K562 (cell line): ENCODE measurements at regions not wholly inside any gene's neighbourhood (a gene's known extent, or its start where the extent isn't known, plus 50 kb on each side); places are given as distances from the start of the nearest gene placed in this dataset.

Experiments
- CTBP1 ChIP-seq: fragments of 450-650 bp; IDR thresholded peaks from 2 replicates; pipeline ENCODE4 v1.6.1; 2016; ENCODE audit warnings: borderline replicate concordance
- DIDO1 ChIP-seq: fragments of 450-650 bp; IDR thresholded peaks from 2 replicates; pipeline ENCODE4 v1.6.1; 2016; ENCODE audit warnings: low read depth, missing biosample characterization, missing genetic modification characterization
- DNMT1 ChIP-seq: fragments of 450-650 bp; IDR thresholded peaks from 2 replicates; pipeline ENCODE4 v1.6.1; 2016; ENCODE audit warnings: antibody characterized with exemption, mild to moderate bottlenecking
- HMGN3 ChIP-seq: IDR thresholded peaks from 2 replicates; pipeline ENCODE4 v1.6.1; 2011; ENCODE audit warnings: borderline replicate concordance, low read depth, mild to moderate bottlenecking, mixed read lengths, low read length; ENCODE audit not compliant: insufficient read length; ENCODE audit errors: extremely low read depth
- ILK ChIP-seq: fragments of 450-650 bp; IDR thresholded peaks from 2 replicates; pipeline ENCODE4 v1.6.1; 2016; ENCODE audit warnings: missing genetic modification characterization, low read depth, mild to moderate bottlenecking, missing compliant biosample characterization, moderate library complexity, borderline replicate concordance
- IRF2 ChIP-seq: sonication (generic); formaldehyde crosslinking; IDR thresholded peaks from 2 replicates; pipeline ENCODE4 v1.8.1; 2022; ENCODE audit warnings: mild to moderate bottlenecking, missing genetic modification reagents
- KAT2B ChIP-seq: IDR thresholded peaks from one replicate; pipeline ENCODE4 v1.6.1; 2012; ENCODE audit warnings: low read depth, mild to moderate bottlenecking, control low read depth, inconsistent platforms, low read length, moderate library complexity
- KAT8 ChIP-seq: fragments of 450-650 bp; IDR thresholded peaks from 2 replicates; pipeline ENCODE4 v1.6.1; 2016; ENCODE audit warnings: low read depth, mild to moderate bottlenecking
- MED1 ChIP-seq: sonication (generic); formaldehyde crosslinking; IDR thresholded peaks from 2 replicates; pipeline ENCODE4 v1.8.1; 2023; ENCODE audit warnings: missing genetic modification reagents, borderline replicate concordance
- NCOA2 ChIP-seq, 2 experiments: fragments of 450-650 bp; IDR thresholded peaks; 2 replicates each; pipeline ENCODE4 v1.6.1; 2018; ENCODE audit warnings: mild to moderate bottlenecking in 2 of 2, moderate library complexity in 1 of 2; ENCODE audit not compliant: partially characterized antibody in 2 of 2
- PHB ChIP-seq: fragments of 250-450 bp; sonication (Bioruptor Pico); IDR thresholded peaks from 2 replicates; pipeline ENCODE4 v1.5.0; 2021
- RFX1 ChIP-seq: fragments of 450-650 bp; IDR thresholded peaks from 2 replicates; pipeline ENCODE4 v1.6.1; 2016; ENCODE audit warnings: mild to moderate bottlenecking, moderate library complexity
- RFX5 ChIP-seq: IDR thresholded peaks from 2 replicates; pipeline ENCODE4 v1.6.1; 2011; ENCODE audit warnings: low read depth, mild to moderate bottlenecking, improper control_type of control experiment, low read length
- TCFL5 ChIP-seq: fragments of 250-450 bp; sonication (Bioruptor Pico); conservative IDR thresholded peaks from 2 replicates; pipeline ENCODE4 v1.6.1; 2021; ENCODE audit warnings: mild to moderate bottlenecking, moderate library complexity, matching md5 sums
- ZNF133 ChIP-seq: fragments of 250-450 bp; sonication (Bioruptor Pico); IDR thresholded peaks from 2 replicates; pipeline ENCODE4 v1.4.0; 2020; ENCODE audit warnings: mild to moderate bottlenecking
- TF ChIP-seq, protein P1 (sequence below), 2 experiments: fragments of 450-650 bp in 1 of 2; sonication (generic) in 1 of 2; formaldehyde crosslinking in 1 of 2; IDR thresholded peaks in 1 of 2; conservative IDR thresholded peaks in 1 of 2; 2 replicates each; pipeline versions ENCODE4 v1.6.1 to v1.8.1; 2016 to 2023; ENCODE audit warnings: mild to moderate bottlenecking in 2 of 2, moderate library complexity in 2 of 2, inconsistent platforms in 1 of 2, missing genetic modification reagents in 1 of 2
- TF ChIP-seq, protein P2 (sequence below): fragments of 450-650 bp; formaldehyde crosslinking; IDR thresholded peaks from 2 replicates; pipeline ENCODE4 v1.4.0; 2020; ENCODE audit warnings: mild to moderate bottlenecking, moderate library complexity
- TF ChIP-seq, protein P3 (sequence below): fragments of 250-450 bp; sonication (Bioruptor Pico); IDR thresholded peaks from 2 replicates; pipeline ENCODE4 v1.4.0; 2020; ENCODE audit warnings: mild to moderate bottlenecking, moderate library complexity
- TF ChIP-seq, protein P4 (sequence below), 2 experiments: IDR thresholded peaks in 1 of 2; conservative IDR thresholded peaks in 1 of 2; 2 replicates each; pipeline ENCODE4 v1.6.1; 2016; ENCODE audit warnings: low read depth in 2 of 2, mild to moderate bottlenecking in 1 of 2, missing compliant biosample characterization in 1 of 2, missing genetic modification characterization in 1 of 2, moderate library complexity in 1 of 2

DNA sequence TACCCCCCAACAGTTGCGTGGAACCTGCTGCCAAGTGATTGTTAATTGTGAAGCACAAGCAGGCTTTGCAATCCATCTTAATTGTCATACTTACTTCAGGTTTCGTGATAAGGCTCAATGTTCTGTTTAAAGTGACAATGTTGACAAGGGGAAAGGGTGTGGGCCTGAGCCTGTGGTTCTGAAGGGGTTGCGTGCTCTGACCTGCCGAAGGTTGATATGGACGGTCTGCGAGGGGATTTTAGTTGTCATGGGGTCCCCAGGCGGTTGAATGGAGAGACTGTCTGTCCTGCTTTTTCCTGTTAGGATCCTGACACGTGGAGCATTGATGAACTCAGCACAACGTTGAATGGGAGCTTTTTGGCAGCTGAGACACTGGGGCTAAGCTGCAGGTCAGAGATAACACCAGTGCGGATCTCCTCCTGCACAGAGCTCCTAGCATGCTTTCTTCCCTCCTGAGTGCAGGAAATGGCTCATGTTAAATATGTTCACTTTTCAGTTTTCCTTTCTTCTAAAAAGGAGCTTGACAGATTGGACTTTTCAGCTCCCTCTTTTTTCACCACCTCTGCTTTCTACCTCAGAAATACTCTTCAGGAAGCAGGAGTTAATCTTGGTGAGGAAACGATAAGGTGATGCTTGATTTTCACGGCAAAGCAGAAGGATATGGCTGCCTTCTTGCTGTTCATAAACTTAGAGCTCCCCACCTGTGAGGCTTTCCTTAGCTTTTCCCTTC is 62.9 kb upstream of the ZEB2 start (continued):
- TF ChIP-seq ILK (peak; percentile 69; the same call in 1 of the 2 replicates), DNMT1 (no peak), IRF2 (no peak), ZNF133 (no peak), KAT2B (no peak), RFX1 (peak; percentile 65), PHB (no peak), RFX5 (no peak), TCFL5 (CRISPR knock-in tag) (0 out of 2 replicates have a peak, but pooled peaks have one; percentile 2), KAT8 (no peak), DIDO1 (no peak; the same call in 1 of the 2 replicates), MED1 (no peak), CTBP1 (peak; percentile 93), NCOA2 (IDR thresholded peaks at IDR 0.05; ENCODE audit: partially characterized antibody in 2 of 2) (peak; percentile 79 to 89), HMGN3 (peak; percentile 92)
- TF ChIP-seq, protein P1, sequence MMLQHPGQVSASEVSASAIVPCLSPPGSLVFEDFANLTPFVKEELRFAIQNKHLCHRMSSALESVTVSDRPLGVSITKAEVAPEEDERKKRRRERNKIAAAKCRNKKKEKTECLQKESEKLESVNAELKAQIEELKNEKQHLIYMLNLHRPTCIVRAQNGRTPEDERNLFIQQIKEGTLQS (IDR thresholded peaks at IDR 0.05): peak; percentile 74
- TF ChIP-seq, protein P1 (CRISPR knock-in tag; conservative IDR thresholded peaks at IDR 0.05): peak; percentile 86; the same call in 1 of the 2 replicates
- TF ChIP-seq, protein P2, sequence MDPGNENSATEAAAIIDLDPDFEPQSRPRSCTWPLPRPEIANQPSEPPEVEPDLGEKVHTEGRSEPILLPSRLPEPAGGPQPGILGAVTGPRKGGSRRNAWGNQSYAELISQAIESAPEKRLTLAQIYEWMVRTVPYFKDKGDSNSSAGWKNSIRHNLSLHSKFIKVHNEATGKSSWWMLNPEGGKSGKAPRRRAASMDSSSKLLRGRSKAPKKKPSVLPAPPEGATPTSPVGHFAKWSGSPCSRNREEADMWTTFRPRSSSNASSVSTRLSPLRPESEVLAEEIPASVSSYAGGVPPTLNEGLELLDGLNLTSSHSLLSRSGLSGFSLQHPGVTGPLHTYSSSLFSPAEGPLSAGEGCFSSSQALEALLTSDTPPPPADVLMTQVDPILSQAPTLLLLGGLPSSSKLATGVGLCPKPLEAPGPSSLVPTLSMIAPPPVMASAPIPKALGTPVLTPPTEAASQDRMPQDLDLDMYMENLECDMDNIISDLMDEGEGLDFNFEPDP (CRISPR knock-in tag): no peak
- TF ChIP-seq, protein P3, sequence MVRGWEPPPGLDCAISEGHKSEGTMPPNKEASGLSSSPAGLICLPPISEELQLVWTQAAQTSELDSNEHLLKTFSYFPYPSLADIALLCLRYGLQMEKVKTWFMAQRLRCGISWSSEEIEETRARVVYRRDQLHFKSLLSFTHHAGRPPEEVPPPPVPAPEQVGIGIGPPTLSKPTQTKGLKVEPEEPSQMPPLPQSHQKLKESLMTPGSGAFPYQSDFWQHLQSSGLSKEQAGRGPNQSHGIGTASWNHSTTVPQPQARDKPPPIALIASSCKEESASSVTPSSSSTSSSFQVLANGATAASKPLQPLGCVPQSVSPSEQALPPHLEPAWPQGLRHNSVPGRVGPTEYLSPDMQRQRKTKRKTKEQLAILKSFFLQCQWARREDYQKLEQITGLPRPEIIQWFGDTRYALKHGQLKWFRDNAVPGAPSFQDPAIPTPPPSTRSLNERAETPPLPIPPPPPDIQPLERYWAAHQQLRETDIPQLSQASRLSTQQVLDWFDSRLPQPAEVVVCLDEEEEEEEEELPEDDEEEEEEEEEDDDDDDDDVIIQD: no peak
- TF ChIP-seq, protein P4, sequence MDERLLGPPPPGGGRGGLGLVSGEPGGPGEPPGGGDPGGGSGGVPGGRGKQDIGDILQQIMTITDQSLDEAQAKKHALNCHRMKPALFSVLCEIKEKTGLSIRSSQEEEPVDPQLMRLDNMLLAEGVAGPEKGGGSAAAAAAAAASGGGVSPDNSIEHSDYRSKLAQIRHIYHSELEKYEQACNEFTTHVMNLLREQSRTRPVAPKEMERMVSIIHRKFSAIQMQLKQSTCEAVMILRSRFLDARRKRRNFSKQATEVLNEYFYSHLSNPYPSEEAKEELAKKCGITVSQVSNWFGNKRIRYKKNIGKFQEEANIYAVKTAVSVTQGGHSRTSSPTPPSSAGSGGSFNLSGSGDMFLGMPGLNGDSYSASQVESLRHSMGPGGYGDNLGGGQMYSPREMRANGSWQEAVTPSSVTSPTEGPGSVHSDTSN (CRISPR knock-in tag; IDR thresholded peaks at IDR 0.05; ENCODE audit: low read depth): no peak
- TF ChIP-seq, protein P4 (tag; conservative IDR thresholded peaks at IDR 0.05; ENCODE audit: low read depth): peak; percentile 96
